GM18907 (cell line): ENCODE measurements at regions not wholly inside any gene's neighbourhood (a gene's known extent, or its start where the extent isn't known, plus 50 kb on each side); places are given as distances from the start of the nearest gene placed in this dataset.

Source experiments
- ATAC-seq: cut with Tn5 transposase; IDR thresholded peaks from one replicate; pipeline ENCODE4 v1.9.1; 2021; ENCODE audit warnings: mild to moderate bottlenecking, moderate library complexity; ENCODE audit not compliant: unreplicated experiment

DNA sequence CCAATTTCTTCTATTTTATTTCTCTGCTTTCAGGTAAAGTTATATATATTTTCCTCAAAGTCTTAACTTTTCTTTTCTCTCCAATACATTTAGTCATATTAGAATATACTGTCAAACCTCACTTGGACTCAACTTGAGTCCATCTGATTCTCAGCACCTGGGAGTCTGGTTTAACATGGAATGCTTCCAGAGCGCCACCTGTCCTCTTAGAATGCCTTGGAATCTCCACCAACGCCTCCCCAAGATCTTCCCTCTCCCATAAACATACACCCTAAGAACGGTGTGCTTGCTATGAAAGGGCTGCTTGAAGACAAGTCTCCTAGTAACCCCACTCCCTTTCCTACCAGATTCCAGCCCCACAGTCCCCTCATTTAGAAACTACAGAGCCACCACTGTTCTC, 229.1 kb upstream of the MKLN1 start:
- no peak for ATAC-seq

GRCh38 chr7:131100357-131101054, 227.2 kb upstream of the MKLN1 start:
- no peak for ATAC-seq

- ATAC-seq = no peak
Measured at GRCh38 chr7:131103997-131104396, 223.7 kb upstream of the MKLN1 start.

DNA sequence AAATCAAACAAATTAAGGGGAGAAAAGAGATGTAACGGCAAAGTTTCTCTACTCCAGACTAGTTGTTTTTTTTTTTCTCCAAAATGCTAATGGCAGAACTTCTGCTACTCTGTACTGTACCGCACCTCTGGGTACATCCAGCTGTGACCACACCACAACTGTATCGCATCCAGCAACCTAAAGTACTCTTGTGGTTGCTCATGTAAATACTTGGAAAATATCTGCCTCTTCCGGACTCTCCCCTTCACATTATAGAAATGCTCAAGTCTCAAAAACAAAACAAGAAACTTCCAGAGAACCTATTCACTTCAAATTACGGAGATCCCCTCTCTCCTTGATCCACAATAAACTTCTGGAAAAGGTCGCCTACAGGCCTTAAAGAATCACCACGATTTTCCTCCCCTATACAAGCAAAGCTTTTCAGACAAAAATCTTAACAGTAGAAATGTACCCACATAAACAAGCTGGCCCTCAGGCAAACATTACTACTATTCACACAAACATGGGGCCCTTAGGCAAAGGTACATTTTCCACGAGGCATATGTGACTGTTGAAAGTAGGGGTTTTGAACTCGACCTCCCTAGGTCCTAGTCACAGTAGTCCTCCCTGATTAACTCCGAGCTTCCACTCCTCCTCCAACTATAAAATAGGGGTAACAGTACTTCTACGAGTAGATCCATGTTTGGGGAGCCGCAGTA, 222.9 kb upstream of the MKLN1 start:
- ATAC-seq = no peak

DNA sequence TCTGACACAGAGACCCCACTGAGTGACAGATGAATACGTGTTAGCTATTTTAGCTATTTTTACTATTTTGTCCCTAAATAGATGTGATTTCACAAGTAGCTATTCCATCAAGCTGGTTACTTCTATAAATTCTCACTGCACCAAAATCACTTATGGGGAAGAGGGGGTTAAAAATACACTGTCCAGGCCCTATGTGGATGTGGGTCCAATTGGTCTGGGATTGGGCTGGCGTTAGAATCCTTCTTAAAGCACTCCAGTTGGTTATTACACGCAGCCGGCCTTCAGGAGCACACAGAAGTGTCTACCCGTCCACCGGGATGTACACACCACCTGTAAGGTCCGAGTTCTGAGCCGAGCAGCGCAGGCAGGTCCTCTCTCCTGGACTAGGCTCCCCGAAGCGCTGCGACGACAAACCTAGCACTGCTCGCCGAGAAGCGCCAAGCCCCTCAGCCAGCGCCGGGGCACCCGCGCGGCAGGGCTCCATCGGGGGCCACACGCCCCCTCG, 222.3 kb upstream of the MKLN1 start:
- peak; percentile 4 for ATAC-seq

- ATAC-seq = peak; percentile 37
Measured at GRCh38 chr7:131105799-131106680, 221.6 kb upstream of the MKLN1 start.

- no peak for ATAC-seq
Measured at GRCh38 chr7:131106681-131107336, 220.9 kb upstream of the MKLN1 start.

- peak; percentile 48 for ATAC-seq
Measured at GRCh38 chr7:131107337-131108211, 220.1 kb upstream of the MKLN1 start.

DNA sequence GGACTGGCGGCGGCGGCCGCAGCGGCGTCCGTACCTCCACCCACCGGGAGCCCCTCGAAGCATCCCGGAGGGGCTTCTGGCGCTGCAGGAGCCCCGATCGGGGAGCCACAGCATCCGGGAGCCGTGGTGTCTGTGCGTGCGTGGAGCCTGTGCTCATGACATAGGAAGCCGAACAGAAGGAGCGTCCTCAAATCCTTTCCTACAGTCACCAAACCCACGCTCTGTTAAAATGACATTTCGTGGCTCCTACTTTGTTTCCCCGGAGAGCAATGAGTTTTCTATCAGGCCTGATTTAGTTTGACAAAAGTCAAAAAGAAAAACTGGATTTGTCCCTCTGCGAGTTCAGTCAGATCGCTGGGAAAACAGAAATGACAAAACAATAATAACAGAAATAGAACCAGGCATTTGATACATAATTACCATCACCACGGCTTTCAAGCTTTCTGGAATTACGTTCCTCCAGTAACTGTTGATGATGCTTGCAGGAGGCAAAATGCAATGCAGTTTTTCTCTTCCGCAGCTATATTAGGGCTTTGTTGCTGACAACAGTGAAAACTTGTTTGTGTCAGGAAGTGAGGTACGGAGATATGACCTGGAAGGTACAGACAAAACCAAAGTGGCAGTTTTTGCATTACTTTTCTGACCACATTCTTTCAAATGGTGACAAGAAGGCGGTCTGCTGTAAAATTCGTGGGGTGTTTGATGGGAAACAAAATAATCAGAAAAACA, 219.3 kb upstream of the MKLN1 start:
- ATAC-seq = no peak

DNA sequence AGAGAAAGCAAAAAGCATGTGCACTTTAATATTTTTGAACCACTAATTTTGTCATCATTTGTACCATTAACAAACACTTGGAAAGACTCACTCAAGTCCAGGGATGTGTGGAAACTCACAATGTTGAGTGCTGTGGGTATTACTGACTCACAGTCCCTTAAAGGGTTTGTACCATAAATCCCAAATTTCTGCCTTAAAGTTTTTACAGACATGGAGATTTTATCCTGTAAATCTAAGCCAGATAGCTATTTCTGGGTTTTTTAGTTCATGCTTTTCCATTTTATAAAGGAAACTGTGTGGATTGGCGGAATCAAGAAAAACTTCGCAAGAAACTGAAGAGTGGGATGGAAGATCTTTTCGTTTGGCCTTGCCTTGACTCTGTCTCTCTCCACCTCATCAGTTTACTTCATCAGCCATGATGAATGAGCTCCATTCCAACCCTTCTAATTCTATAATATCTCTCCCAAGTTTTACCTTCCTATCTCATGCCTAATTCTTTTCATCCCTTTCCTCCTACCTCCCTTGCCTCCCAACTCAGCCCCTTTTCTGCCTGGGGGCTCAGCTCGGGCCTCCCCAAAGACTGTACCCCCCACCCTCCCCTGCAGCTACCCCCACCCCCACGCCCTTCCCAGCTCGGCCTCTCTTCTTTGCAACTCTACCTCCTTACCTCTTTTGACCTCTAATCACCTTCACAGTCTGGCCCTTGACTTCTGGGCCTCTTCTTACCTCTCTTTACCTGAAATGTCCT, 218.5 kb upstream of the MKLN1 start:
- no peak for ATAC-seq

DNA sequence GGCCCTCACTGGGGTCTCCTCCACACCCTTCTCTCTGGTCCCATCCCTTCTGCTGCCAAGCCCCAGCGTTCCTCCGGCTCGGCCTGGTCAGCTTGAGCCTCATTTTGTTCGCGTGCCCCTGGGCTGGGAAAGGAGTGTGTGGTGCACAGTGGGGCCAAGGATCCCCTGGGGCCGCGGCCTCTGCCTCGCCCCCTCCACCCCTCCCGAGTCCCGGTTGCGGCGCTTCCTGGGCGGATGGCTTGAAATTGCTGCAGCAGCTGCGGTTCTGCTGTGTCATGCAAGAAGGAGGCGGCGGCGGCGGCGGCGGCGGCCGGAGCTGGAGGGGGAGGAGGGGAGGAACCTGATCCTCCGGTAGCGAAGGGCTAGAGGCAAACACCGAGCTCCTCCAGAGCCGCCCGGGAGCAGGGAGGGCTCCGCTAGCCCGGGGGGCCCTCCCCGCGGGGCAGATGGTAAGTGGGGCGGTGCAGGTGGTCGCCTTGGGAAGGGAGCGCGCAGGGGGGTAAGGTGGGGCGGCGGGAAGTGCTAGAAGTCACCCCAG, 217.8 kb upstream of the MKLN1 start:
- peak; percentile 26 for ATAC-seq

DNA sequence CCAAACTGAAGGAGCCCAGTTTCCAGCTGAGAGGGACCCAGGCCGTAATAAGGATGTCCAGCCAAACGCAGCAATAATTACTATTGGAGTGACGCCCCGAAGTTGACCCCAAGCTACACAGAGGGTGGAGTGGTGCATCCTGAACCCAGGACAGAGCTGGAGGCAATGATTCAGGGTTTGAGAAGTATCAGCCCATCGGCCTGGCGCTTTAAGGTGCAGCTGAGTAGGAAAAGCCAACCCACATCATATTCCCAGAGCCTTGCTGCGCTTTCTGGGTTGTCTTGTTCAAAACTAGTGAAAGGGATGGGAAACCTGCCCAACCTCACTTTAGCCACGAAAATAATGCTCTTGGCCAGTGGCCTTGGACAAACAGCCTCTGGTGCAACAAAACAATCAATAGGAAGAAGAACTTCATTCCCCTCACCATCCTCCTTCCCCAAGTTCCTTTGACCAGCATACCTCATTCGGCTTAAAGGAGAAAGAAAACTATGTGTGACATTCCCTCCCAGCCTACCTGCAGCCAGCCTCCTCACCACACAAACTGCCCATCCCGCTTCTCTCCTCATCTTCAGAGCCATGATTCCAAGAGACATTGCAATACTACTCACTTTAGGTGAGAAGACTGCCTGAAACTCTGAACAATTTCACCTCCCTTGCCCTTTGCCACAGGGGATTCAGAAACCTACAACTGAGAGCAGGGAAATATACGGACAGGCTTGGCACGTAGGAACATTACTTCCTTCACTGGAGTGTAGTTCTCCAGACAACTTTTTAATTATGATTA, 217.2 kb upstream of the MKLN1 start:
- no peak for ATAC-seq

- no peak for ATAC-seq
Measured at GRCh38 chr7:131111081-131111576, 216.5 kb upstream of the MKLN1 start.

GRCh38 chr7:131111792-131112191, 215.9 kb upstream of the MKLN1 start:
- ATAC-seq = no peak

DNA sequence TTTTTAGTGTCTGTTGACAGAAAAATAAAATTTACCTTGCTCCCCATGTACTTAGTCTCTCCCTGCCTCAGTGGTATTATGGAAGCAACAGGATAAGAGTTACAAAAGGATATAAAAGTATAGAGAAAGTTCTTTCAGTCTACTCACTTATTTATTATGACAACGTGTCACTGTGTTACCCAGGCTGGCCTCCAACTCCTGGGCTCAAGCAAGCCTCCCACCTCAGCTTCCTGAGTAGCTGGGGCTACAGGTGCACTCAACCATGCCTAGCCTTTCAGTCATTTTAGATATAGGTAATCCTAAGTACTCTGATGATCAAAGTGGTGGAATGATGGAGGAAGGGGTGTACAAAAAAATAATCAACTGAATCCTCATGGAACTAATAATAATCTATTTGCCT, 215.2 kb upstream of the MKLN1 start:
- no peak for ATAC-seq

- no peak for ATAC-seq
Measured at GRCh38 chr7:131115340-131115739, 212.3 kb upstream of the MKLN1 start.

DNA sequence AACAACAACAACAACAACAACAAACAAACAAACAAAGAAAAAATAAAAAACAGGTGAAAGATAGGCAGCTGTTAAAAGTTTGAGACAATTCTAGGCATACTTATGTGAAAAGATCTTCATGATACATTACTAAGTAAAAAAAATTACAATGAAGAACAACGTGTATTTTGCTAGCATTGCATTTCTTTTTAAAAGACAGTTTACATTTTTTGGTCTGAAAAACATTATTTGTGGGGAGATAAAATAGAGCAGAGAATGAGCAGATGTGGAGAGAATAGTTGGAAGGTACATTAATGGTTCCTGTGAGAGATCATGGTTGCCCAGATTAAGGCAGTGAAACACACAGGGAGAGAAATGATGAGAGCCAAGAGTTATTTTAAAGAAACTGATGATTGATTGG, 210.2 kb upstream of the MKLN1 start:
- no peak for ATAC-seq
